Fibroblast of lung (primary cell): ENCODE measurements at regions not wholly inside any gene's neighbourhood (a gene's known extent, or its start where the extent isn't known, plus 50 kb on each side); places are given as distances from the start of the nearest gene placed in this dataset.

Experiments
- EZH2 ChIP-seq: IDR thresholded peaks from 2 replicates; pipeline ENCODE4 v1.5.1; 2012; ENCODE audit warnings: low read length, control low read depth, mild to moderate bottlenecking; ENCODE audit errors: missing control alignments
- TF ChIP-seq, protein P1 (sequence below), 2 donors: IDR thresholded peaks in 1 of 2; conservative IDR thresholded peaks in 1 of 2; 1 replicate in 1 of 2; 2 replicates in 1 of 2; pipeline ENCODE4 v1.5.1; 2011 to 2012; ENCODE audit warnings: low read length in 2 of 2, control low read depth in 1 of 2, inconsistent platforms in 1 of 2, low read depth in 1 of 2, mild to moderate bottlenecking in 1 of 2

DNA sequence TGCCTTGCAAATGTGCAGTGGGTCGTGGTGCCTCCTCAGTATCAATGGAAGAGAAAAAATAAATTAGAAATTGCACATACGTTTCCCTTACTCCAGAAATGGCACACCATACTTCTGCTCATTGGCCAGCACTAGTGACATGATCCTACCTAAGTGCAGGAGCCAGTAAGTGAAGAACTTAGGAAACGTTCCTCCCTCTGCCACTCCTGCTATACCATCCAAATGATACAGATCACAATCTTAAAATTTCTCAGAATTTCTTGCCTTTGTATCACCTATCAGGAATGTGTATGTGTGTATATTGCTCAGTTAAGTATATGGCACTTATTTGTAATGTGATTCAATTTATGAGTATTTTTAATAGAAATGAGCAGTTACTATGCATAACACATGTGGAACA lies 237.0 kb upstream of the UBE2E3 start:
- no peak for TF ChIP-seq EZH2
- TF ChIP-seq, protein P1, sequence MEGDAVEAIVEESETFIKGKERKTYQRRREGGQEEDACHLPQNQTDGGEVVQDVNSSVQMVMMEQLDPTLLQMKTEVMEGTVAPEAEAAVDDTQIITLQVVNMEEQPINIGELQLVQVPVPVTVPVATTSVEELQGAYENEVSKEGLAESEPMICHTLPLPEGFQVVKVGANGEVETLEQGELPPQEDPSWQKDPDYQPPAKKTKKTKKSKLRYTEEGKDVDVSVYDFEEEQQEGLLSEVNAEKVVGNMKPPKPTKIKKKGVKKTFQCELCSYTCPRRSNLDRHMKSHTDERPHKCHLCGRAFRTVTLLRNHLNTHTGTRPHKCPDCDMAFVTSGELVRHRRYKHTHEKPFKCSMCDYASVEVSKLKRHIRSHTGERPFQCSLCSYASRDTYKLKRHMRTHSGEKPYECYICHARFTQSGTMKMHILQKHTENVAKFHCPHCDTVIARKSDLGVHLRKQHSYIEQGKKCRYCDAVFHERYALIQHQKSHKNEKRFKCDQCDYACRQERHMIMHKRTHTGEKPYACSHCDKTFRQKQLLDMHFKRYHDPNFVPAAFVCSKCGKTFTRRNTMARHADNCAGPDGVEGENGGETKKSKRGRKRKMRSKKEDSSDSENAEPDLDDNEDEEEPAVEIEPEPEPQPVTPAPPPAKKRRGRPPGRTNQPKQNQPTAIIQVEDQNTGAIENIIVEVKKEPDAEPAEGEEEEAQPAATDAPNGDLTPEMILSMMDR (conservative IDR thresholded peaks at IDR 0.05 in 1 of 2, IDR thresholded peaks at IDR 0.05 in 1 of 2; ENCODE audit: low read depth in 1 of 2, low read length in 2 of 2): no peak
